CD4-positive, alpha-beta T cell treated with Interleukin-21 for 1 hour (primary cell): ENCODE measurements at regions not wholly inside any gene's neighbourhood (a gene's known extent, or its start where the extent isn't known, plus 50 kb on each side); places are given as distances from the start of the nearest gene placed in this dataset.

Experiments
- DNase-seq: peaks from one replicate; pipeline ENCODE4 v3.0.0-alpha.2; 2020

DNA sequence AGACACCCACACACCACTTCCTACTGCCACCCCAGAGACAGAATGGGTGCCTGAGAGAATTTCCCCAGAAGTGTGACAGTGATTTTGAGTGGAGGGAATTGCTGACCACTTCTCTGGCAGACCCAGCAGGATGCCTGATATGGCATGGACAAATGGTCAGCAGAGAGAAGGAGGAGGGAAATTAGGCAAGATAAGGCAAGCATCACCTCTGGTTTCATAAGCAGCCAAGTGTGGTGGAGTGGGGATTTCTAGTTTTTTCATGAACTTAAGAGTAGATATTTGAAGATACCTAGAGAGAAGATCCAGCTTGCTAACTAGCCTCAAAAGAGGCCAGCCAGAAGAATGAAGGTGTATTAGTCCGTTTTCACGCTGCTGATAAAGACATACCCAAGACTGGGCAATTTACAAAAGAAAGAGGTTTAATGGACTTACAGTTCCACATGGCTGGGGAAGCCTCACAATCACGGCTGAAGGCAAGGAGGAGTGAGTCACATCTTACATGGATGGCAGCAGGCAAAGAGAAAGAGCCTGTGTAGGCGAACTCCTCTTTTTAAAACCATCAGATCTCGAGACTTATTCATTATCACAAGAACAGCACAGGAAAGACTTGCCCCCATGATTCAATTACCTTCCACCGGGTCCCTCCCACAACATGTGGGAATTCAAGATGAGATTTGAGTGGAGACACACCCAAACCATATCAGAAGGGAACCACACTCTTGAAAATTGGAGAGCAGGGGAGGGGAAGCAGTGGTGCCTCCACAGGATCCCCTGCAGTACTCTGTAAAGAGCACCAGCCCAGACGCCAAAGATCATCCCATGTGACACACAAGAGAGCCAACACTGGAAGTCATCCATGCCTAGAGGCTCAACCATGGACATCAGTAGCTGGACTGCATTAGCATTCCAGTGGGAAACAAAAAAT, 64.2 kb downstream of the RBM43 start:
- DNase-seq: no peak

- DNase-seq: no peak
Observed at GRCh38 chr2:151193576-151193975, 68.1 kb downstream of the RBM43 start.

- no peak for DNase-seq
Observed at GRCh38 chr2:151192681-151193080, 69.0 kb downstream of the RBM43 start.

GRCh38 chr2:151191001-151191400, 70.7 kb downstream of the RBM43 start:
- no peak for DNase-seq

- DNase-seq: peak; percentile 16
Observed at GRCh38 chr2:151189125-151189524, 72.5 kb downstream of the RBM43 start.

- DNase-seq: no peak
Observed at GRCh38 chr2:151186011-151186410, 75.7 kb downstream of the RBM43 start.

DNA sequence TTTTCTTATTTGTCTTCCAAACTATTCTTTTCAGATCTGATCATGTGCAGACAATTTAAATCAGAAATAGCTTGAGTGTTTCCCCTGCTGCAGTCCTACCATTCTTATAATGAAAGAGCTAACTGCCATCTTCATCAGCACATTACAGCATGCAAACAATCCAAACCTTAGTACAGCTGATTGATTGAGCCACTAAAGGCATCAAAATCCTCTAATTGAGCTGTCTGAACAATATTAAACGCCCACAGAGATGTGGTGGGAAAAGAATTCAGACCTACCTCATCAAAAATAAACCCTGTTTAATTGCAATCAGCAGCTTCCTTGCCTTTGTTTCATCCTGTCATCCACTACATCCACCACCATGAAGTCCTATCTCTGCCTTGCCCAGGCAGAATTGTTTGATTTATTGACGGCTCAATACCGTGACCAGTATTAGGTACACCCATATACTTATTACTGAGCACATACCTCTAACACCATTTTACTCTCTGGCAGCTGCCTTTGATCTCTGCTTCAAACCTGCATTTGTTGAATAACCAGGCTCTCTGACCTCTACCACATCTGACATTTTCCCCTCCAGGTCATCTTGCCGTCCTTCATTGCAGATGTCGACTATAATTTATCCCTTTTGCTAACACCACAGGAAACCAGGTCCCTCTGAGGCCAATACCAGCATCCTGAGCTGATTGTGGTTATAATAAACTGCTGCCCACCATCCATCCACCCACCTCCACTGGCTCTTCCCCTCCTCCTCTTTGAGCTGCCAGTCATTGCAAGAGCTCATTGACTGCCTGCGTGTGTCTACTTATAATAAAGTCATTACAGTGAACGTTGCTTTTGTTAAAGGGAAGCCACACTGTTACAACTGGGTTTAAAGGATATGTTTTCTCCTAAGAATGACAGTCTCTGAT, 78.5 kb downstream of the RBM43 start:
- no peak for DNase-seq

DNA sequence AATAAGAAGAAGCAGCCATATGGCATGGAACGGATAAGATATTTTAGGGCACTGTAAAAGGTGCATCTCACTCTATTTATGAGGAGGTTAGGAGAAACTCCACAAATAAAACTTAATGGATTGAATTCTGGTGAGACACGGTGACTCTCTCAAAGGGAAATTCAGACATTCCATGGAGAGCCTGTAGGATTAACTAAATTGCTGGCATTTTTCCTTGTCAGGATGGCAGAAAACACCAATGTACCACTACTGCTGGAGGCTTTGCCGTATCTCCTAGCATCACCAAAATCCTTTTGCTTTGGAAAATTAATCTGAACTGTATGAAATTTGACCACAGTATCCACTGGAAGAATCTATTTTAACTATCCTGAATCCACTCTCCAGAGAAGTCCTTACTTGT, 79.3 kb downstream of the RBM43 start:
- DNase-seq: no peak

GRCh38 chr2:151181524-151181923, 80.1 kb downstream of the RBM43 start:
- no peak for DNase-seq

GRCh38 chr2:151180123-151180522, 81.5 kb downstream of the RBM43 start:
- no peak for DNase-seq

GRCh38 chr2:151178207-151178606, 83.5 kb downstream of the RBM43 start:
- no peak for DNase-seq

DNA sequence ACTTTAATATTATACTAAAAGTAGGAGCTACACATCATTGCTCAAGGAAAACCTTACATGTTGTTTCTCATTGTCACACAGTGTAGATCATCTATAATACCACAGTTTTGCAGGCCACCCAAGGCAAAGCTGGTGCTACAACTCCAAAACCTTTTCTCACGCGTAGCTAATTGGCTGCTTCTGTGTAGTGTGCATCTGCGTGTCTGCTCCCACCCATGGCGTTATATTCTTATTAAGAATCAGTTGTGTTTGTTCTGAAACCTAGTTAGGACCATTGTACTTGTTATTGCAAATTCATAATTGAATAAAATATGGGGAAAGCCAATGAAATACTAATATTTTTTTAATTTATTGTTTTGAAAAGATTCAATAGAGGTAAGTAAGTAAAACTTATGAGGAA, 83.9 kb downstream of the RBM43 start:
- DNase-seq: no peak

DNA sequence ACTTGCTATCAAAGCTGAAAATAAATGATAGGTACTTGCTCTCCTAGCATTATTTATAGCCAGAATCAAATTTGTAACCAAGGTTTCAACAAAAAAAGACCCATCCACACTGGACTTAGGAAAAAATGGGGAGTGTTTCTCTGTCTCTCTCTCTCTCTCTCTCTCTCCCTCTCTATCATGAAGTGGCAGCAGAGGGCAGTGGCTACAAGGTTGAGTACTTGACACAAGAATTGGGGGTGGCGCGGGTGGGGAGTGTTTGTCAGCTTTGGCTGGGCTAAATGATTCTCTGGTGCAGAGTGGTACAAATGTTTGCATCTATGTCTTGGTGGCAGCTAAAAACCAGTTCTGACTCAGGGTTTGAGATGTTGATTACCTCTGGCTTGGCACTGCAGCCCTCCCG, 85.0 kb downstream of the RBM43 start:
- no peak for DNase-seq

DNA sequence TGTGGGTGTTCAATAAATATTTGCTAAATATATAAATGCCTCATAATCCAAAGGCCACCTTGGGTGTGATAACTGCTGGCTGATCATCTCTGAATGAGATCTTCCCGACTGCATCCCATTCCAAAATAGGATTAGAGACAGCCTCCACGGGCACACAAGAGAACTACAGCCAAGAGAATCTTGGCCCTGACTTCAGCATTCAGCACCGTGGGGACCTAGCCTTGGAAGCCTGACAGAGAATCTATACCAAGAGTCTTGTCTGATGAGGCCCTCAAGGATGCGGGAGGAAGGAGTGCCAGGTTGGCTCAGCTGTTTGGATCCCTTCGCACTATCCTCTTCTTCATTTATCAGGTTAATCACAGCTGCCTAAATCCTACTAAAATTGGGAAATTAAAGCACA, 85.8 kb downstream of the RBM43 start:
- DNase-seq: no peak

- no peak for DNase-seq
Observed at GRCh38 chr2:151174127-151174526, 87.5 kb downstream of the RBM43 start.

DNA sequence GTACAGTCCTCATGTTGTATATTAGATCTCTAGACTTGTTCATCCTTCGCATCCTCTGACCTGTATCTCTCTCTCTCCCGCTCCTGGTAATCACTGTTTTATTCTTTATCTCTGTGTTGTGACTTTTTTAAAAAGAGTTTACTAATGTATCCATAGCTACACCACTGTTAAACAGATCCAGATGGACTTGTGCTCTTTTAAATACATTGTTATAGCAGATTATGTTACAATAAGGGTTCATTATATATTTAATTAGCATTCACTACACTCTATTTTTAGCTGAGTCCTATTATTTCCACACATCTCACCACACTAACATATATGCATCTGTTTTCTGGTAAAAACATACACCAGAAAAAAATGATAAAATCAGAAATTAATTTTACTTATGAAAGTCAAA, 90.5 kb downstream of the RBM43 start:
- no peak for DNase-seq

DNA sequence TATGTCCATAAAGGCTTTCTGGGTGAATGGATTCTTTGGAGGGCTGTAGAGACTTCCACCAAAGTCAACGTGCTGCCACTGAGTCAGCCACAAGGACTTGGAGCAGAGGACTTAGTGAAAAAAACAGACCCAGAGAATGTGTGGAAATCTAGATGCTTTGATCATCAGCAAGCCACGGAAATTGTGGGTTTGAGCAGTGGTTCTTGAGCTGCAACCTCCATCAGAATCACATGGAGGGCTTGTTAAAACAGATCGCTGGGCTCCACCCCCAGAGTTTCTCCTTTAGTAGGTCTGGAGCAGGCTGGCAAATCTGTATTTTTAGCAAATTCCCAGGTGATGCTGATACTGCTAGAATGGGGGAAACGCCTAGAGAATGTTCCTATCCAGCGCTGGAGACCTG, 95.3 kb downstream of the RBM43 start:
- no peak for DNase-seq

DNA sequence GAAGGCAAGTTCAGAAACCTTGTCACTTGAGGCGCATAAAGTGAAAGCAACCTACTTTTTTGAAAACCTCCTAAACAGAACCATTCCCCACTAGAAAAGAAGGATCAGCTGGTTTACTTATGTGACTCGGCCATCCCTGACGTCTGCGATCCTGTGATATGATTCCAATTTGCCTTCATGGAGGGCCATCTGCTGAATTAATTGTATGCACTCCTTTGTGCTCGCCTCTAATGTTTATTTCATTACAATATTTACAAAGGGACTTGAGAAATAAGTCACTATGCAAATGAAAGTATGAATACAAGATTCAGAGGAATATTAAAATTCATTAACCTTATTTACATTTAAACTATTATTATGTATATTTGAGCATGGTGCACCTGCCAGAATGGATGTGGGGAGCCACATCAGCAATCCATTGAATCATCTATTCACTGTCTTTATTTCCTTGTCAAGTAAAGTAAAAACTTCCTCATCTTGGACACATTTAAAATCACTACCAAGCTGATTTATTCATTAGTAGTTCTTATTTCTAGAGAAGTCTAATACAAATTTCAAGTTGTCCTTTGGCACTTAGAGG, 96.5 kb downstream of the RBM43 start:
- no peak for DNase-seq

- no peak for DNase-seq
Observed at GRCh38 chr2:151161821-151162551, 99.7 kb downstream of the RBM43 start.

- DNase-seq: no peak
Observed at GRCh38 chr2:151159109-151159662, 102.5 kb downstream of the RBM43 start.

DNA sequence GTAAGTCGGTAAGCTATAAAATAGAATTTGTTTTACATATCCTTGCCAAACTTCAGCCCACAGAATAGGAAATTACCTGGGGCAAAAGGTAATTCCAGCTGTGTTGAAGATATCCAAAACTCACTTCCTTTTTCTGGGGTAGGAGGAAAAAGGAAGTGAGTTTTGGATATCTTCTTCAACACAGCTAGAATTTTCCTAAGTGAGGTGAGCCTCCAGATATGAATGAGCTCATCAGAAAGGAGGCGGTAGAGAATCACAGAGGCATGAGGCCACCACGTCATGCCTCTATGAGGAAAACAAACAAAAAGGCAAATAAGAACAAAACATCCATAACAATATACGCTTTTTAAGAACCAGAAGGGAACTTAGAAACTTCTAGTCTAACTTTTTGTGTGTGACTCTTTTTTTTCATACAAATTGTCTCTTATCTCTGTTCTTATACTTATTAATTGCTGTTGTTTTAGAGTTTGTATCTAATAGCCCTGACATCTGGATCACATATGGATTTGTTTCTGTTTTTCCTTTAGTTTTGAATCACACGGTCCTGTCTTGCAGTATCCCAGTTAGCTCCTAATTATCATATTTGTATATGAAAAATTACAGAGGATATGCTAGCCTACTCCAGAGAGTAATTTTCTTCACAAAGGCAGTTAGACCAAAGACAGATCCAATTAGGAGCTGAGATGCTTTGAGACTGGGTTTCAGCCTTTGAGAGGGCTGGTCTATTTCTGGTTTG, 104.5 kb downstream of the RBM43 start:
- DNase-seq: no peak

GRCh38 chr2:151156431-151156830, 105.2 kb downstream of the RBM43 start:
- DNase-seq: no peak
